ENCODE measurements at regions not wholly inside any gene's neighbourhood (a gene's known extent, or its start where the extent isn't known, plus 50 kb on each side); places are given as distances from the start of the nearest gene placed in this dataset.

- peak overlapping the region; percentile 39; the same call in 1 of the 2 replicates for H3K27ac ChIP-seq (ENCODE audit: low read length)
- ChIA-PET CTCF (no interaction called here), POLR2A (no interaction called here)
- no peaks in the 10 kb centered on the region for H3K9me3 ChIP-seq (ENCODE audit: control insufficient read depth, insufficient read depth, low read depth, low read length)
- no peak overlapping the region for H3K4me3 ChIP-seq (ENCODE audit: low read depth in 2 of 2, low read length in 2 of 2)
- DNase-seq (ENCODE audit: low read depth, low spot score) (no peak), ATAC-seq (no peak)
- intact Hi-C loops (cut with micrococcal nuclease; ENCODE audit: unreplicated experiment), result no loop called here
- in situ Hi-C loops (cut with HindIII; ENCODE audit: low pct_unique_long_range_greater_than_20kb, low sequenced_read_pairs), result no loop called here
- TF ChIP-seq SIN3A (IDR thresholded peaks at IDR 0.05; ENCODE audit: borderline replicate concordance, insufficient read depth, low read depth, low read length) (no peak), TCF7L2 (IDR thresholded peaks at IDR 0.05; ENCODE audit: low read depth, low read length) (no peak), POLR2AphosphoS5 (IDR thresholded peaks at IDR 0.05; ENCODE audit: low read depth, low read length) (no peak), REST (IDR thresholded peaks at IDR 0.05; ENCODE audit: insufficient read depth in 1 of 2, low read depth in 2 of 2, low read length in 1 of 2) (no peak), CTCF (IDR thresholded peaks at IDR 0.05) (no peak)
- BruUV-seq (replicated peaks), result no TSS peak
- H3K36me3 ChIP-seq (ENCODE audit: control insufficient read depth, insufficient read depth, low read length), result no peaks in the 10 kb centered on the region
- no peaks in the 10 kb centered on the region for H3K27me3 ChIP-seq (ENCODE audit: control insufficient read depth, insufficient read depth, low read length)
- H3K4me1 ChIP-seq (ENCODE audit: control insufficient read depth, insufficient read depth, low read length), result peaks cover 3% of the 10 kb centered on the region; the same call in 1 of the 2 replicates
These were observed 258.7 kb upstream of the ACTBL2 start for GRCh38 chr5:57741336-57741735.

- TF ChIP-seq CTCF (IDR thresholded peaks at IDR 0.05), result no peak
- TF ChIP-seq SIN3A (IDR thresholded peaks at IDR 0.05; ENCODE audit: borderline replicate concordance, insufficient read depth, low read depth, low read length), result no peak
- no peak for TF ChIP-seq REST (IDR thresholded peaks at IDR 0.05; ENCODE audit: insufficient read depth in 1 of 2, low read depth in 2 of 2, low read length in 1 of 2)
- no peak for TF ChIP-seq TCF7L2 (IDR thresholded peaks at IDR 0.05; ENCODE audit: low read depth, low read length)
- TF ChIP-seq POLR2AphosphoS5 (IDR thresholded peaks at IDR 0.05; ENCODE audit: low read depth, low read length), result no peak
- Histone ChIP-seq H3K9me3 (ENCODE audit: control insufficient read depth, insufficient read depth, low read depth, low read length) (no peaks in the 10 kb centered on the region), H3K4me1 (ENCODE audit: control insufficient read depth, insufficient read depth, low read length) (peaks cover 4% of the 10 kb centered on the region), H3K4me3 (ENCODE audit: low read depth in 2 of 2, low read length in 2 of 2) (no peak overlapping the region), H3K36me3 (ENCODE audit: control insufficient read depth, insufficient read depth, low read length) (no peaks in the 10 kb centered on the region), H3K27ac (ENCODE audit: low read length) (peak overlapping the region; percentile 73; the same call in 1 of the 2 replicates), H3K27me3 (ENCODE audit: control insufficient read depth, insufficient read depth, low read length) (no peaks in the 10 kb centered on the region)
- ATAC-seq (no peak), DNase-seq (ENCODE audit: low read depth, low spot score) (no peak)
- BruUV-seq (replicated peaks), result no TSS peak
- in situ Hi-C loops (cut with HindIII; ENCODE audit: low pct_unique_long_range_greater_than_20kb, low sequenced_read_pairs), result no loop called here
- intact Hi-C loops (cut with micrococcal nuclease; ENCODE audit: unreplicated experiment), result no loop called here
- CTCF ChIA-PET, result no interaction called here
- POLR2A ChIA-PET, result no interaction called here
These were observed 256.2 kb upstream of the ACTBL2 start for GRCh38 chr5:57738787-57739186.

Measured in Panc1 (cell line).